ENCODE measurements at regions not wholly inside any gene's neighbourhood (a gene's known extent, or its start where the extent isn't known, plus 50 kb on each side); places are given as distances from the start of the nearest gene placed in this dataset.

DNA sequence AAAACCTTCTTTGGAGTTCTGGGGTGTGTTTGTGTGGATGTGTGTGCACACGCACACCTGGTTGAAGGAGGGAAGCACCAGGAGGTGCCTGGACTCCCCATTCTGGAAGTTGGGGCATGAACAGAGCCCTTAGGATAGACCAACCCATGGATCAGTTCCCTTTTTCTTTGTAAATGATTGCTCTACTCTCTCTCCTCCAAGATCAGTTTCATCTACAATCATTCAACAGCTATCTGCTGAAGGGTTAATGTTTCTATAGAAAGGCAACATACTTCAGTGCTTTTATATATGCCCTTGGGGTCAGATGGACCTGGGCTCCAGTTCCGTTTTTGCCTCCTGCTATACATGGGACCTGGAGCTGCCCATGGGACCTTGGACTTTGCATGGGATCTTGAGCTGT lies 352.1 kb upstream of the CFAP20DC start:
- no peak for TF ChIP-seq POLR2A (IDR thresholded peaks at IDR 0.05)
- TF ChIP-seq, protein P1, sequence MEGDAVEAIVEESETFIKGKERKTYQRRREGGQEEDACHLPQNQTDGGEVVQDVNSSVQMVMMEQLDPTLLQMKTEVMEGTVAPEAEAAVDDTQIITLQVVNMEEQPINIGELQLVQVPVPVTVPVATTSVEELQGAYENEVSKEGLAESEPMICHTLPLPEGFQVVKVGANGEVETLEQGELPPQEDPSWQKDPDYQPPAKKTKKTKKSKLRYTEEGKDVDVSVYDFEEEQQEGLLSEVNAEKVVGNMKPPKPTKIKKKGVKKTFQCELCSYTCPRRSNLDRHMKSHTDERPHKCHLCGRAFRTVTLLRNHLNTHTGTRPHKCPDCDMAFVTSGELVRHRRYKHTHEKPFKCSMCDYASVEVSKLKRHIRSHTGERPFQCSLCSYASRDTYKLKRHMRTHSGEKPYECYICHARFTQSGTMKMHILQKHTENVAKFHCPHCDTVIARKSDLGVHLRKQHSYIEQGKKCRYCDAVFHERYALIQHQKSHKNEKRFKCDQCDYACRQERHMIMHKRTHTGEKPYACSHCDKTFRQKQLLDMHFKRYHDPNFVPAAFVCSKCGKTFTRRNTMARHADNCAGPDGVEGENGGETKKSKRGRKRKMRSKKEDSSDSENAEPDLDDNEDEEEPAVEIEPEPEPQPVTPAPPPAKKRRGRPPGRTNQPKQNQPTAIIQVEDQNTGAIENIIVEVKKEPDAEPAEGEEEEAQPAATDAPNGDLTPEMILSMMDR (IDR thresholded peaks at IDR 0.05), result no peak
